Brain microvascular endothelial cell (primary cell): ENCODE measurements at regions not wholly inside any gene's neighbourhood (a gene's known extent, or its start where the extent isn't known, plus 50 kb on each side); places are given as distances from the start of the nearest gene placed in this dataset.
"Not testable (repeated sequence)": the region's sequence is repeated elsewhere in the genome, so short reads cannot be mapped to it uniquely, and the experiment has no call there.

Experiments used
- DNase-seq: peaks from one replicate; pipeline ENCODE4 v3.0.0-alpha.2; 2020
- H3K27ac ChIP-seq: fragments of 250-450 bp; sonication (Bioruptor Pico); 2 replicates; pipeline ENCODE4 v1.5.1; 2020; ENCODE audit warnings: mild to moderate bottlenecking, moderate library complexity
- H3K27me3 ChIP-seq: fragments of 250-450 bp; sonication (Bioruptor Pico); replicated peaks from 2 replicates; pipeline ENCODE4 v1.5.1; 2020; ENCODE audit warnings: mild to moderate bottlenecking
- H3K36me3 ChIP-seq: fragments of 250-450 bp; sonication (Bioruptor Pico); replicated peaks from 2 replicates; pipeline ENCODE4 v1.5.1; 2020; ENCODE audit warnings: mild to moderate bottlenecking
- H3K4me3 ChIP-seq: 2 replicates; pipeline ENCODE4 v1.5.1; 2011; ENCODE audit warnings: low read depth, mild to moderate bottlenecking, control low read depth, low read length, moderate library complexity
- in situ Hi-C: cut with HindIII; loops from 2 replicates; pipeline ENCODE4 v1.10.0; 2017; ENCODE audit warnings: low sequenced_read_pairs, low pct_ligation_motif_present
- TF ChIP-seq, protein P1 (sequence below): IDR thresholded peaks from 2 replicates; pipeline ENCODE4 v1.5.1; 2011; ENCODE audit warnings: low read depth, mild to moderate bottlenecking, moderate library complexity, low read length, control low read depth, inconsistent platforms; ENCODE audit errors: missing control alignments

DNA sequence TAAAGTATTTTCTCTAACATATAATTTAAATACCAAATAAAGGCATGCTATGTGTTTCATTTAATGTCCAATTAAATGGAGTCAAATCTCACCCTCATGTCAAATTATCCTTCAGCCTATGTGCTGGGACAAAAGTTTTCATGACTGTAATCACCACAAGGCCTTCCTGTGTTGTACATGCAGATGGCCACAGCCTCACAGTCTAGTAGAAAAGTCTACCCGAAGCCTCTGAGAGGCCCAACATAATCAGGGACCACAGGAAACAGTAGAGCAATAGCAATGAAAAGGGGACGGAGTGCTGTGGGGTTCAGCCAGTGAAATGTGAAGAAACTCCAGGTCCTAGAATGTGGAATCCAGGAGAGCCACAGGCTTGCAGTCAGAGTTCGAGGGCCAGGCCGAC, 140.2 kb upstream of the KLF6 start:
- DNase-seq: no peak
- Histone ChIP-seq H3K27me3 (no peaks in the 10 kb centered on the region), H3K27ac (peak overlapping the region; percentile 8), H3K4me3 (no peak overlapping the region), H3K36me3 (no peaks in the 10 kb centered on the region)
- TF ChIP-seq, protein P1, sequence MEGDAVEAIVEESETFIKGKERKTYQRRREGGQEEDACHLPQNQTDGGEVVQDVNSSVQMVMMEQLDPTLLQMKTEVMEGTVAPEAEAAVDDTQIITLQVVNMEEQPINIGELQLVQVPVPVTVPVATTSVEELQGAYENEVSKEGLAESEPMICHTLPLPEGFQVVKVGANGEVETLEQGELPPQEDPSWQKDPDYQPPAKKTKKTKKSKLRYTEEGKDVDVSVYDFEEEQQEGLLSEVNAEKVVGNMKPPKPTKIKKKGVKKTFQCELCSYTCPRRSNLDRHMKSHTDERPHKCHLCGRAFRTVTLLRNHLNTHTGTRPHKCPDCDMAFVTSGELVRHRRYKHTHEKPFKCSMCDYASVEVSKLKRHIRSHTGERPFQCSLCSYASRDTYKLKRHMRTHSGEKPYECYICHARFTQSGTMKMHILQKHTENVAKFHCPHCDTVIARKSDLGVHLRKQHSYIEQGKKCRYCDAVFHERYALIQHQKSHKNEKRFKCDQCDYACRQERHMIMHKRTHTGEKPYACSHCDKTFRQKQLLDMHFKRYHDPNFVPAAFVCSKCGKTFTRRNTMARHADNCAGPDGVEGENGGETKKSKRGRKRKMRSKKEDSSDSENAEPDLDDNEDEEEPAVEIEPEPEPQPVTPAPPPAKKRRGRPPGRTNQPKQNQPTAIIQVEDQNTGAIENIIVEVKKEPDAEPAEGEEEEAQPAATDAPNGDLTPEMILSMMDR: no peak
- in situ Hi-C loops: no loop called here

DNA sequence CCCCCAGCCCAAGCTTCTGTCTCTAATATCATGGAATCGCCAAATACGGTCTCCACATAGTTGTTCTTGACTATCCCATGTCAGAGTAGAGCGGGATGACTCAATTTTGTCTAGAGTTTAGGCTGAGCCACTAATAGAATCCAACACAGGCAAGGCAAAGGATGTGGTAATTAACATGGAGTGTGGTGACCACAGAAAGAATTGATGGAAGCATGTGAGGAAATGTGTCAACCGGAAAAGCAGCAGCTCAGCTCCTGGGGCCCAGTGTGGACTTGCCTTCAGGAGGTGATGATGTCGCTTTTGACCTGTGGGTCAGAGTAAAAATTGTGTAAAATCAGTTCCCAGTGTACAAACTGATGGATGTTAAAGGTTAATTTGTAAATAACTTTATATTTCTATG, 139.3 kb upstream of the KLF6 start:
- H3K4me3 ChIP-seq: no peak overlapping the region
- H3K27me3 ChIP-seq: no peaks in the 10 kb centered on the region
- TF ChIP-seq, protein P1: no peak
- peak overlapping the region; percentile 65 for H3K27ac ChIP-seq
- no peaks in the 10 kb centered on the region for H3K36me3 ChIP-seq
- in situ Hi-C loops: no loop called here
- peak; percentile 93 for DNase-seq

DNA sequence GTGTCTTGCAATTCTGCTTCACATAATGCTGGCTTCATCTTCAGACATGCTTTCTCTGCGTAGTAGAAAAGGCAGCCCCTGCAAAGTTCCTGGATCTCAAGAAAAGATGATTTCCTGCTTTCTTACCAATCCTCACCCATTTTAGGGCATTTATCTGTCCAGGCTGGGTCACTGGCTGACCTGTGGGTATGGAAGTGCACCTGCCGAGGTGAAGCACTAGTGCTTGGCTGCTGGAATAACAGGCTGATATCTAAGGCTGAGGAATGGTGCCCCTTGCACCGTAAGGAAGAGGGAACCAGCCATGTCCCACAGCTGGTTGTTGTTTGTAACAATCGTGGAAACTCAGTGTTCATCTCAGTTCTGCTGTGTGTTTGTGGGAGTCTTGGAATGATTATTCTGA, 138.0 kb upstream of the KLF6 start:
- TF ChIP-seq, protein P1: no peak
- H3K36me3 ChIP-seq: no peaks in the 10 kb centered on the region
- in situ Hi-C loops: no loop called here

DNA sequence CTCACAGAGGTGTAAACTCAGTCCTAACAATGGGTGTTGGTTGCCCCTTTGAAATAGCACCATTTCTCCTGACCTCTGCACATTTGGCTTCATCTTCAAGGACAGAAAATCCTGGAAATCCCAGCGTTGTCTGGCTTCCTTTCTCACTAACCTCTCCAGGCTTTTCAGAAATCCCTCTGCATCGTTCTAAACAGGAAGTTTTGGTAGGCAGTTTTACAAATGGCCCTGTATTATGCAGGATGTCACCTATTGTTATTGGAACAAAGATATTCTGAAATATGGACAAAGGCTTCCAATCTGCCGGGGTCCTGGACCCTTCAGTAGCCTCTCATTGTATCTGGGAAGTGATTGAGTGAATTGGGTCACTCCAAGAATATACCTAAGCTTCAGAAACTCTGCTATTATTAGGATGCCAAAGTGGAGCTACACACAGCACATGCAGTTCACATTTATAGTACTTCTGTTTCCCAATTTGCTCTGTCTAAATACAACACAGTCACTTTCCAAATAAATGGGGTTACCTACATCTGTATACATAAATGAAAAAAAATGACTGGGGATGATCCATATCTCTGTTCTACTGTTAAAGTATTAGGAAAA, 134.8 kb upstream of the KLF6 start:
- Histone ChIP-seq H3K36me3 (no peaks in the 10 kb centered on the region), H3K27me3 (no peaks in the 10 kb centered on the region), H3K4me3 (no peak overlapping the region), H3K27ac (no peak overlapping the region)
- TF ChIP-seq, protein P1: no peak
- DNase-seq: no peak
- in situ Hi-C loops: no loop called here

More for the DNA sequence above, 138.0 kb upstream of the KLF6 start:
- Histone ChIP-seq H3K4me3 (no peak overlapping the region), H3K27me3 (no peaks in the 10 kb centered on the region), H3K27ac (no peak overlapping the region)
- no peak for DNase-seq

DNA sequence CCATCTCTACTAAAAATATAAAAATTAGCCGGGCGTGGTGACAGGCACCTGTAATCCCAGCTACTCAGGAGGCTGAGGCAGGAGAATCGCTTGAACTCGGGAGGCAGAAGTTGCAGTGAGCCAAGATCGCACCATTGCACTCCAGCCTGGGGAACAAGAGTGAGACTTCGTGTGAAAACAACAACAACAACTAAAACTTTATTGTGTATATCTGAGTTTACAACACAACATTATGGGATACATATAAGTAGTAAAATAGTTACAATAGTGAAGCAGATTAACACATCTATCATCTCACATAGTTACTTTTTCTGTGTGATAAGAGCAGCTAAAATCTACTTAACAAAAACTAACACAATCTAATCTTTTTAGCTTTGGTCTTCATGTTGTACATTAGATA, 132.4 kb upstream of the KLF6 start:
- H3K27ac ChIP-seq, H3K4me3 ChIP-seq, in situ Hi-C loops, H3K27me3 ChIP-seq, H3K36me3 ChIP-seq, DNase-seq: not testable (repeated sequence)

DNA sequence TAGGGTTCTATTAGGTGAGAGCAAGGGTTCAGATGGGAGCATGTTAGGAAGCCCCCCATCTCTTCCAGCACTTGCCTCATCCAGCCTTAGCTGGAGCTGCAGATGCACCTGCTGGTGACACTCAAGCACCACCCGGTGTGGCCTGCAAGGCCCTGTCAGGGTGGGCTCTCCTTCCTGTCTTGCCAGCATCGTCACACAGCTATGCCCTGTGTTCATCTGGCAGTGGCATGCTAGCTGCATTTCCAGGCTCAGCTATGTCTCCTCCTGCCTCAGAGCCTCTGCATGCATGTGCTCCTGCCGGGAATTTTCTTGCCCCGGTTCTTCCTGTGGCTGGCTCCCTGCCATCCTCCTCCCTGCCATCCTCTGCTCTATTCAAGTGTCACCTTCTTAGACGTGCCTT, 129.7 kb upstream of the KLF6 start:
- in situ Hi-C loops: no loop called here
- no peak overlapping the region for H3K27ac ChIP-seq
- H3K4me3 ChIP-seq: no peak overlapping the region
- no peak for DNase-seq
- no peaks in the 10 kb centered on the region for H3K27me3 ChIP-seq
- H3K36me3 ChIP-seq: no peaks in the 10 kb centered on the region
- TF ChIP-seq, protein P1: no peak
